ENCODE measurements at regions not wholly inside any gene's neighbourhood (a gene's known extent, or its start where the extent isn't known, plus 50 kb on each side); places are given as distances from the start of the nearest gene placed in this dataset.
A peak's percentile ranks its signal among the peaks of the same experiment; 100 is the strongest.

- dilution Hi-C loops (cut with MboI; ENCODE audit: extremely low pct_ligation_motif_present, low sequenced_read_pairs), result no loop called here
- Histone ChIP-seq H3K9ac (replicated peaks; ENCODE audit: extremely low read depth, insufficient read depth, low read length) (peak overlapping the region; percentile 32), H3K4me2 (ENCODE audit: insufficient read depth, low read length) (peak overlapping the region; percentile 52), H4K20me1 (replicated peaks; ENCODE audit: control insufficient read depth, extremely low read depth, insufficient read depth, low read length) (no peaks in the 10 kb centered on the region), H3K9me3 (replicated peaks; ENCODE audit: control insufficient read depth, insufficient read depth, low read length) (no peaks in the 10 kb centered on the region), H3K9me1 (replicated peaks; ENCODE audit: control insufficient read depth, extremely low read depth, insufficient read depth, low read length) (no peaks in the 10 kb centered on the region), H2AFZ (ENCODE audit: low read depth, low read length) (peak overlapping the region; percentile 11), H3K4me1 (ENCODE audit: control insufficient read depth, extremely low read depth, insufficient read depth, low read length) (peaks cover 44% of the 10 kb centered on the region), H3K27me3 (ENCODE audit: control insufficient read depth in 2 of 2, insufficient read depth in 2 of 2, low read length in 2 of 2) (no peaks in the 10 kb centered on the region), H3K79me2 (ENCODE audit: control insufficient read depth, insufficient read depth, low read length) (no peaks in the 10 kb centered on the region), H3K27ac (ENCODE audit: insufficient read depth, low read depth, low read length) (peak overlapping the region; percentile 75), H3K36me3 (ENCODE audit: control insufficient read depth in 2 of 2, extremely low read depth in 1 of 2, insufficient read depth in 2 of 2, low read length in 2 of 2) (no peaks in the 10 kb centered on the region), H3K4me3 (replicated peaks in 1 of 3; ENCODE audit: insufficient read depth in 1 of 3, low read depth in 1 of 3, low read length in 3 of 3) (no peak overlapping the region)
- BruUV-seq (replicated peaks), result TSS peak; percentile 28
- CTCF ChIA-PET, result interaction anchor here (1.2 to 4.0 kb wide), 7 partner anchors 8 to 82 kb away, joined by 3 to 13 read pairs (median 7); no protein-coding TSS in a partner anchor
- no peak for TF ChIP-seq MAX (IDR thresholded peaks at IDR 0.05; ENCODE audit: insufficient read depth, insufficient read length)
- TF ChIP-seq GATA2 (IDR thresholded peaks at IDR 0.05; ENCODE audit: insufficient read depth, insufficient read length, low read depth, low read length), result no peak
- no peak for TF ChIP-seq EZH2 (IDR thresholded peaks at IDR 0.05; ENCODE audit: borderline replicate concordance, low read depth, low read length, severe bottlenecking)
- TF ChIP-seq POLR2AphosphoS5 (IDR thresholded peaks at IDR 0.05; ENCODE audit: insufficient read depth, low read depth, low read length), result no peak
- TF ChIP-seq CTCF (IDR thresholded peaks at IDR 0.05; ENCODE audit: extremely low read depth in 1 of 2, insufficient read depth in 1 of 2, low read depth in 1 of 2, low read length in 2 of 2), result no peak
- no peak for TF ChIP-seq MYC (IDR thresholded peaks at IDR 0.05; ENCODE audit: low read depth, low read length)
- TF ChIP-seq JUN (IDR thresholded peaks at IDR 0.05; ENCODE audit: borderline replicate concordance, insufficient read depth, insufficient read length, low read depth), result no peak
- TF ChIP-seq FOS (IDR thresholded peaks at IDR 0.05; ENCODE audit: borderline replicate concordance, insufficient read depth, low read length), result no peak
- no peak for TF ChIP-seq POLR2A (IDR thresholded peaks at IDR 0.05; ENCODE audit: low read depth, low read length)
- DNase-seq (ENCODE audit: low read depth, low spot score), result no peak
- peak; percentile 15 for FAIRE-seq
- intact Hi-C loops (cut with micrococcal nuclease), result loop anchor here (1.0 kb wide), 1 partner anchor 53 kb away; the partner anchor contains the start of gene CLDN5
- POLR2A ChIA-PET, result interaction anchor here (1.4 kb wide), 1 partner anchor 53 kb away, joined by 5 read pairs; the partner anchor contains the start of gene CLDN5
Measured at GRCh38 chr22:19577422-19577966, 53.3 kb upstream of the CLDN5 start.
